ENCODE measurements at regions not wholly inside any gene's neighbourhood (a gene's known extent, or its start where the extent isn't known, plus 50 kb on each side); places are given as distances from the start of the nearest gene placed in this dataset.

DNA sequence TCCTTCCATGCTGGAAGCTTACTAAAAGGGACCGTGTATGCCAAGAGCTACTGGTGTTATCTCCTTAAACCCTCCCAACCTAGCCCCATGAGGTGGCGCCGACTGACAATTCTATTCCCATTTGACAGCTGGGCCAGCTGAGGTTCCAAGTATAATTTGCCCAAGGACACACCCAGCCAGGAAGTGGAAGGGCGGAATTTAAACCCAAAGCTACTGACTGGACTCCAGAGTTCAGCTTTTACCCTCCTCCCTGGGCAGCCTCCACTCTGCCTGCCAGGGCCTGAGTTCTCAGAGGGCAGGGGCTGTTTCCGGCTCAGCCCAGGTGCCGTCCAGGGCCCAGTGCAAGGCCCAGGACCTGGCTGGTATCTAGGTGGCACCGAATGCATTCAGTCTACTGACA is 71.8 kb downstream of the C9orf50 start (continued):
- TF ChIP-seq, protein P1, sequence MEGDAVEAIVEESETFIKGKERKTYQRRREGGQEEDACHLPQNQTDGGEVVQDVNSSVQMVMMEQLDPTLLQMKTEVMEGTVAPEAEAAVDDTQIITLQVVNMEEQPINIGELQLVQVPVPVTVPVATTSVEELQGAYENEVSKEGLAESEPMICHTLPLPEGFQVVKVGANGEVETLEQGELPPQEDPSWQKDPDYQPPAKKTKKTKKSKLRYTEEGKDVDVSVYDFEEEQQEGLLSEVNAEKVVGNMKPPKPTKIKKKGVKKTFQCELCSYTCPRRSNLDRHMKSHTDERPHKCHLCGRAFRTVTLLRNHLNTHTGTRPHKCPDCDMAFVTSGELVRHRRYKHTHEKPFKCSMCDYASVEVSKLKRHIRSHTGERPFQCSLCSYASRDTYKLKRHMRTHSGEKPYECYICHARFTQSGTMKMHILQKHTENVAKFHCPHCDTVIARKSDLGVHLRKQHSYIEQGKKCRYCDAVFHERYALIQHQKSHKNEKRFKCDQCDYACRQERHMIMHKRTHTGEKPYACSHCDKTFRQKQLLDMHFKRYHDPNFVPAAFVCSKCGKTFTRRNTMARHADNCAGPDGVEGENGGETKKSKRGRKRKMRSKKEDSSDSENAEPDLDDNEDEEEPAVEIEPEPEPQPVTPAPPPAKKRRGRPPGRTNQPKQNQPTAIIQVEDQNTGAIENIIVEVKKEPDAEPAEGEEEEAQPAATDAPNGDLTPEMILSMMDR (IDR thresholded peaks at IDR 0.05; ENCODE audit: control extremely low read depth in 1 of 3, insufficient read depth in 1 of 3, low read depth in 1 of 3, low read length in 3 of 3) = peak in 1 of 3 experiments; percentile 10; a peak in 1 of 4 replicates
- no peak for TF ChIP-seq E2F6 (IDR thresholded peaks at IDR 0.05)
